IPS-18a (cell line): ENCODE measurements at regions not wholly inside any gene's neighbourhood (a gene's known extent, or its start where the extent isn't known, plus 50 kb on each side); places are given as distances from the start of the nearest gene placed in this dataset.

ENCODE experiments used
- H3K27ac ChIP-seq: one replicate; pipeline ENCODE4 v1.5.1; 2013; ENCODE audit warnings: low read length
- H3K27me3 ChIP-seq: one replicate; pipeline ENCODE4 v1.6.1; 2013; ENCODE audit warnings: mild to moderate bottlenecking, low read length; ENCODE audit not compliant: control insufficient read depth, insufficient read depth
- H3K36me3 ChIP-seq: one replicate; pipeline ENCODE4 v1.6.1; 2013; ENCODE audit warnings: low read depth, low read length; ENCODE audit not compliant: control insufficient read depth
- H3K4me1 ChIP-seq: one replicate; pipeline ENCODE4 v1.6.1; 2013; ENCODE audit warnings: low read depth, low read length; ENCODE audit not compliant: control insufficient read depth
- H3K4me3 ChIP-seq: one replicate; pipeline ENCODE4 v1.5.1; 2013; ENCODE audit warnings: low read length
- H3K9ac ChIP-seq: one replicate; pipeline ENCODE4 v1.6.1; 2013; ENCODE audit warnings: mild to moderate bottlenecking, low read length, moderate library complexity
- H3K9me3 ChIP-seq: one replicate; pipeline ENCODE4 v1.6.1; 2013; ENCODE audit warnings: low read depth, low read length; ENCODE audit not compliant: control insufficient read depth

- H3K9me3 ChIP-seq: no peaks in the 10 kb centered on the region
- H3K27ac ChIP-seq: no peak overlapping the region
- no peaks in the 10 kb centered on the region for H3K27me3 ChIP-seq
- H3K4me1 ChIP-seq: no peaks in the 10 kb centered on the region
- no peaks in the 10 kb centered on the region for H3K36me3 ChIP-seq
- H3K4me3 ChIP-seq: no peak overlapping the region
- H3K9ac ChIP-seq: no peak overlapping the region
These were observed 211.2 kb downstream of the SNCA start for GRCh38 chr4:89625599-89626293.

- H3K4me1 ChIP-seq: no peaks in the 10 kb centered on the region
- no peak overlapping the region for H3K4me3 ChIP-seq
- no peaks in the 10 kb centered on the region for H3K27me3 ChIP-seq
- no peak overlapping the region for H3K27ac ChIP-seq
- no peaks in the 10 kb centered on the region for H3K36me3 ChIP-seq
- H3K9me3 ChIP-seq: no peaks in the 10 kb centered on the region
- no peak overlapping the region for H3K9ac ChIP-seq
These were observed 217.6 kb downstream of the SNCA start for GRCh38 chr4:89619206-89619962.

- no peak overlapping the region for H3K9ac ChIP-seq
- H3K4me3 ChIP-seq: no peak overlapping the region
- H3K36me3 ChIP-seq: no peaks in the 10 kb centered on the region
- no peaks in the 10 kb centered on the region for H3K27me3 ChIP-seq
- H3K9me3 ChIP-seq: no peaks in the 10 kb centered on the region
- no peaks in the 10 kb centered on the region for H3K4me1 ChIP-seq
- H3K27ac ChIP-seq: no peak overlapping the region
These were observed 218.8 kb downstream of the SNCA start for GRCh38 chr4:89618151-89618550.

GRCh38 chr4:89617317-89617716, 219.6 kb downstream of the SNCA start:
- H3K9me3 ChIP-seq: no peaks in the 10 kb centered on the region
- H3K4me1 ChIP-seq: no peaks in the 10 kb centered on the region
- no peak overlapping the region for H3K4me3 ChIP-seq

GRCh38 chr4:89616382-89616781, 220.6 kb downstream of the SNCA start:
- Histone ChIP-seq H3K27ac (no peak overlapping the region), H3K36me3 (no peaks in the 10 kb centered on the region), H3K4me1 (no peaks in the 10 kb centered on the region), H3K9me3 (no peaks in the 10 kb centered on the region), H3K9ac (no peak overlapping the region), H3K27me3 (no peaks in the 10 kb centered on the region), H3K4me3 (no peak overlapping the region)

More at GRCh38 chr4:89617317-89617716, 219.6 kb downstream of the SNCA start:
- Histone ChIP-seq H3K9ac (no peak overlapping the region), H3K27ac (no peak overlapping the region), H3K36me3 (no peaks in the 10 kb centered on the region), H3K27me3 (no peaks in the 10 kb centered on the region)

GRCh38 chr4:89615051-89615450, 221.9 kb downstream of the SNCA start:
- no peaks in the 10 kb centered on the region for H3K27me3 ChIP-seq
- no peak overlapping the region for H3K27ac ChIP-seq
- no peak overlapping the region for H3K4me3 ChIP-seq
- H3K9me3 ChIP-seq: no peaks in the 10 kb centered on the region
- no peaks in the 10 kb centered on the region for H3K36me3 ChIP-seq
- no peak overlapping the region for H3K9ac ChIP-seq
- H3K4me1 ChIP-seq: no peaks in the 10 kb centered on the region

GRCh38 chr4:89614155-89614554, 222.8 kb downstream of the SNCA start:
- no peaks in the 10 kb centered on the region for H3K36me3 ChIP-seq
- no peaks in the 10 kb centered on the region for H3K9me3 ChIP-seq
- no peaks in the 10 kb centered on the region for H3K4me1 ChIP-seq
- no peak overlapping the region for H3K4me3 ChIP-seq
- no peak overlapping the region for H3K27ac ChIP-seq
- no peaks in the 10 kb centered on the region for H3K27me3 ChIP-seq
- H3K9ac ChIP-seq: no peak overlapping the region

GRCh38 chr4:89610236-89610635, 226.7 kb downstream of the SNCA start:
- Histone ChIP-seq H3K27ac (no peak overlapping the region), H3K9me3 (no peaks in the 10 kb centered on the region), H3K4me3 (no peak overlapping the region), H3K9ac (no peak overlapping the region), H3K4me1 (no peaks in the 10 kb centered on the region), H3K36me3 (no peaks in the 10 kb centered on the region), H3K27me3 (no peaks in the 10 kb centered on the region)

GRCh38 chr4:89609756-89610155, 227.2 kb downstream of the SNCA start:
- Histone ChIP-seq H3K9me3 (no peaks in the 10 kb centered on the region), H3K27me3 (no peaks in the 10 kb centered on the region), H3K36me3 (no peaks in the 10 kb centered on the region), H3K9ac (no peak overlapping the region), H3K27ac (no peak overlapping the region), H3K4me1 (no peaks in the 10 kb centered on the region), H3K4me3 (no peak overlapping the region)

GRCh38 chr4:89604951-89605350, 232.0 kb downstream of the SNCA start:
- Histone ChIP-seq H3K36me3 (no peaks in the 10 kb centered on the region), H3K9me3 (no peaks in the 10 kb centered on the region), H3K27me3 (no peaks in the 10 kb centered on the region), H3K9ac (no peak overlapping the region), H3K4me3 (no peak overlapping the region), H3K27ac (no peak overlapping the region), H3K4me1 (no peaks in the 10 kb centered on the region)

GRCh38 chr4:89599026-89599425, 237.9 kb downstream of the SNCA start:
- Histone ChIP-seq H3K36me3 (no peaks in the 10 kb centered on the region), H3K4me1 (no peaks in the 10 kb centered on the region), H3K9me3 (no peaks in the 10 kb centered on the region), H3K27me3 (peaks cover 3% of the 10 kb centered on the region), H3K4me3 (no peak overlapping the region), H3K9ac (no peak overlapping the region), H3K27ac (no peak overlapping the region)

GRCh38 chr4:89598602-89599001, 238.4 kb downstream of the SNCA start:
- H3K36me3 ChIP-seq: no peaks in the 10 kb centered on the region
- H3K9me3 ChIP-seq: no peaks in the 10 kb centered on the region
- no peak overlapping the region for H3K27ac ChIP-seq
- peaks cover 7% of the 10 kb centered on the region for H3K27me3 ChIP-seq
- H3K4me1 ChIP-seq: no peaks in the 10 kb centered on the region
- no peak overlapping the region for H3K4me3 ChIP-seq
- H3K9ac ChIP-seq: no peak overlapping the region
